Kidney epithelial cell (primary cell): ENCODE measurements at regions not wholly inside any gene's neighbourhood (a gene's known extent, or its start where the extent isn't known, plus 50 kb on each side); places are given as distances from the start of the nearest gene placed in this dataset.
"Not testable (repeated sequence)": the region's sequence is repeated elsewhere in the genome, so short reads cannot be mapped to it uniquely, and the experiment has no call there.

Experiments used
- DNase-seq: peaks from one replicate; pipeline ENCODE4 v3.0.0-alpha.2; 2010; ENCODE audit warnings: low read depth
- H3K27me3 ChIP-seq: 2 replicates; pipeline ENCODE4 v1.6.0; 2011; ENCODE audit warnings: low read length; ENCODE audit not compliant: control insufficient read depth, insufficient read depth
- H3K36me3 ChIP-seq: 2 replicates; pipeline ENCODE4 v1.5.1; 2011; ENCODE audit warnings: low read length; ENCODE audit not compliant: control insufficient read depth, insufficient read depth
- H3K4me3 ChIP-seq: 2 replicates; pipeline ENCODE4 v1.5.1; 2011; ENCODE audit warnings: low read depth, mild to moderate bottlenecking, control low read depth, low read length
- CTCF ChIP-seq: IDR thresholded peaks from 2 replicates; pipeline ENCODE4 v1.5.1; 2011; ENCODE audit warnings: mild to moderate bottlenecking, moderate library complexity, low read length, control low read depth, inconsistent platforms; ENCODE audit not compliant: insufficient read depth, poor library complexity, severe bottlenecking

GRCh38 chr17:6930749-6931148 lies 65.1 kb upstream of the ALOX12 start:
- no peak for TF ChIP-seq CTCF
- H3K4me3 ChIP-seq, result no peak overlapping the region
- no peaks in the 10 kb centered on the region for H3K27me3 ChIP-seq
- no peak for DNase-seq
- no peaks in the 10 kb centered on the region for H3K36me3 ChIP-seq

GRCh38 chr17:6934544-6934943 lies 61.3 kb upstream of the ALOX12 start:
- not testable (repeated sequence) for DNase-seq, H3K4me3 ChIP-seq, H3K27me3 ChIP-seq, H3K36me3 ChIP-seq

- H3K4me3 ChIP-seq, result no peak overlapping the region
- TF ChIP-seq CTCF, result no peak
- no peak for DNase-seq
- H3K36me3 ChIP-seq, result no peaks in the 10 kb centered on the region
- no peaks in the 10 kb centered on the region for H3K27me3 ChIP-seq
Measured at GRCh38 chr17:6936370-6937028, 59.4 kb upstream of the ALOX12 start.

GRCh38 chr17:6938637-6939036 lies 57.2 kb upstream of the ALOX12 start:
- H3K27me3 ChIP-seq, result no peaks in the 10 kb centered on the region
- TF ChIP-seq CTCF, result no peak

GRCh38 chr17:6940186-6940649 lies 55.6 kb upstream of the ALOX12 start:
- Histone ChIP-seq H3K36me3 (no peaks in the 10 kb centered on the region), H3K4me3 (no peak overlapping the region), H3K27me3 (no peaks in the 10 kb centered on the region)
- no peak for DNase-seq
- TF ChIP-seq CTCF, result no peak

More at GRCh38 chr17:6938637-6939036, 57.2 kb upstream of the ALOX12 start:
- Histone ChIP-seq H3K36me3 (no peaks in the 10 kb centered on the region), H3K4me3 (no peak overlapping the region)
- DNase-seq, result no peak

GRCh38 chr17:6941989-6942388 lies 53.9 kb upstream of the ALOX12 start:
- no peak overlapping the region for H3K4me3 ChIP-seq

More at GRCh38 chr17:6941989-6942388, 53.9 kb upstream of the ALOX12 start:
- Histone ChIP-seq H3K27me3 (no peaks in the 10 kb centered on the region), H3K36me3 (no peaks in the 10 kb centered on the region)
- DNase-seq, result no peak
- no peak for TF ChIP-seq CTCF
